ENCODE measurements at regions not wholly inside any gene's neighbourhood (a gene's known extent, or its start where the extent isn't known, plus 50 kb on each side); places are given as distances from the start of the nearest gene placed in this dataset.

- no peak for TF ChIP-seq CTCF (IDR thresholded peaks at IDR 0.05)
- no peak for TF ChIP-seq POLR2A (IDR thresholded peaks at IDR 0.05)
These were observed 123.4 kb downstream of the ANKRD30BL start for GRCh38 chr2:132038179-132038882.

All from testis (tissue), 2 donors.